PFSK-1 (cell line): ENCODE measurements at regions not wholly inside any gene's neighbourhood (a gene's known extent, or its start where the extent isn't known, plus 50 kb on each side); places are given as distances from the start of the nearest gene placed in this dataset.

Experiments
- FOXP2 ChIP-seq: optimal IDR thresholded peaks from 2 replicates; pipeline ENCODE3; 2011; ENCODE audit warnings: borderline replicate concordance, control low read depth, inconsistent platforms; ENCODE audit not compliant: insufficient read depth; ENCODE audit errors: extremely low read length, extremely low read depth
- POLR2AphosphoS5 ChIP-seq: IDR thresholded peaks from 2 replicates; pipeline ENCODE4 v1.6.1; 2012; ENCODE audit warnings: low read depth, mild to moderate bottlenecking, control low read depth, low read length, moderate library complexity
- REST ChIP-seq, 2 experiments: IDR thresholded peaks; 2 replicates each; pipeline versions ENCODE4 v1.6.1 to v1.8.0; 2011 to 2012; ENCODE audit warnings: low read depth in 2 of 2, low read length in 2 of 2, control low read depth in 1 of 2, inconsistent platforms in 1 of 2, mild to moderate bottlenecking in 1 of 2, moderate library complexity in 1 of 2; ENCODE audit not compliant: insufficient read depth in 1 of 2
- SIN3A ChIP-seq: IDR thresholded peaks from 2 replicates; pipeline ENCODE4 v1.6.1; 2012; ENCODE audit warnings: mild to moderate bottlenecking, low read length, moderate library complexity, borderline replicate concordance; ENCODE audit not compliant: insufficient read depth
- TAF1 ChIP-seq: IDR thresholded peaks from 2 replicates; pipeline ENCODE4 v1.6.1; 2012; ENCODE audit warnings: low read length, control low read depth, borderline replicate concordance; ENCODE audit not compliant: insufficient read depth

GRCh38 chr13:81017513-81018152, 676.7 kb upstream of the SPRY2 start:
- no peak for TF ChIP-seq POLR2AphosphoS5
- no peak for TF ChIP-seq FOXP2
- TF ChIP-seq TAF1: no peak
- TF ChIP-seq REST (IDR thresholded peaks at IDR 0.05; ENCODE audit: insufficient read depth in 1 of 2, low read depth in 2 of 2, low read length in 2 of 2): no peak
- TF ChIP-seq SIN3A: no peak

GRCh38 chr13:81012031-81012430, 671.1 kb upstream of the SPRY2 start:
- TF ChIP-seq SIN3A: no peak
- TF ChIP-seq REST (IDR thresholded peaks at IDR 0.05; ENCODE audit: insufficient read depth in 1 of 2, low read depth in 2 of 2, low read length in 2 of 2): no peak
- no peak for TF ChIP-seq TAF1
- TF ChIP-seq FOXP2: no peak
- no peak for TF ChIP-seq POLR2AphosphoS5

GRCh38 chr13:81001828-81002385, 661.0 kb upstream of the SPRY2 start:
- no peak for TF ChIP-seq FOXP2
- TF ChIP-seq SIN3A: no peak
- TF ChIP-seq POLR2AphosphoS5: no peak
- no peak for TF ChIP-seq TAF1
- no peak for TF ChIP-seq REST (IDR thresholded peaks at IDR 0.05; ENCODE audit: insufficient read depth in 1 of 2, low read depth in 2 of 2, low read length in 2 of 2)

- TF ChIP-seq TAF1 (no peak), FOXP2 (no peak), POLR2AphosphoS5 (no peak), REST (IDR thresholded peaks at IDR 0.05; ENCODE audit: insufficient read depth in 1 of 2, low read depth in 2 of 2, low read length in 2 of 2) (no peak), SIN3A (no peak)
Observed at GRCh38 chr13:80989747-80990146, 648.8 kb upstream of the SPRY2 start.
